GM13977 (cell line): ENCODE measurements at regions not wholly inside any gene's neighbourhood (a gene's known extent, or its start where the extent isn't known, plus 50 kb on each side); places are given as distances from the start of the nearest gene placed in this dataset.

Experiments used
- DNase-seq: peaks from one replicate; pipeline ENCODE4 v3.0.0; 2012; ENCODE audit warnings: low spot score
- in situ Hi-C: fragments of 300-500 bp; cut with MboI; formaldehyde crosslinking; loops from one replicate; pipeline ENCODE4 v1.12.0; 2022; ENCODE audit warnings: low sequenced_read_pairs, low pct_unique_long_range_greater_than_20kb, mixed read lengths, inconsistent platforms; ENCODE audit not compliant: unreplicated experiment
- TF ChIP-seq, protein P1 (sequence below): IDR thresholded peaks from 2 replicates; pipeline ENCODE4 v1.5.1; 2012; ENCODE audit warnings: mild to moderate bottlenecking, control low read depth; ENCODE audit not compliant: insufficient read depth; ENCODE audit errors: extremely low read depth, missing control alignments

GRCh38 chr5:4700871-4701270 is 439.3 kb upstream of the ADAMTS16 start:
- DNase-seq = no peak
- in situ Hi-C loops = no loop called here
- TF ChIP-seq, protein P1, sequence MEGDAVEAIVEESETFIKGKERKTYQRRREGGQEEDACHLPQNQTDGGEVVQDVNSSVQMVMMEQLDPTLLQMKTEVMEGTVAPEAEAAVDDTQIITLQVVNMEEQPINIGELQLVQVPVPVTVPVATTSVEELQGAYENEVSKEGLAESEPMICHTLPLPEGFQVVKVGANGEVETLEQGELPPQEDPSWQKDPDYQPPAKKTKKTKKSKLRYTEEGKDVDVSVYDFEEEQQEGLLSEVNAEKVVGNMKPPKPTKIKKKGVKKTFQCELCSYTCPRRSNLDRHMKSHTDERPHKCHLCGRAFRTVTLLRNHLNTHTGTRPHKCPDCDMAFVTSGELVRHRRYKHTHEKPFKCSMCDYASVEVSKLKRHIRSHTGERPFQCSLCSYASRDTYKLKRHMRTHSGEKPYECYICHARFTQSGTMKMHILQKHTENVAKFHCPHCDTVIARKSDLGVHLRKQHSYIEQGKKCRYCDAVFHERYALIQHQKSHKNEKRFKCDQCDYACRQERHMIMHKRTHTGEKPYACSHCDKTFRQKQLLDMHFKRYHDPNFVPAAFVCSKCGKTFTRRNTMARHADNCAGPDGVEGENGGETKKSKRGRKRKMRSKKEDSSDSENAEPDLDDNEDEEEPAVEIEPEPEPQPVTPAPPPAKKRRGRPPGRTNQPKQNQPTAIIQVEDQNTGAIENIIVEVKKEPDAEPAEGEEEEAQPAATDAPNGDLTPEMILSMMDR = no peak

DNA sequence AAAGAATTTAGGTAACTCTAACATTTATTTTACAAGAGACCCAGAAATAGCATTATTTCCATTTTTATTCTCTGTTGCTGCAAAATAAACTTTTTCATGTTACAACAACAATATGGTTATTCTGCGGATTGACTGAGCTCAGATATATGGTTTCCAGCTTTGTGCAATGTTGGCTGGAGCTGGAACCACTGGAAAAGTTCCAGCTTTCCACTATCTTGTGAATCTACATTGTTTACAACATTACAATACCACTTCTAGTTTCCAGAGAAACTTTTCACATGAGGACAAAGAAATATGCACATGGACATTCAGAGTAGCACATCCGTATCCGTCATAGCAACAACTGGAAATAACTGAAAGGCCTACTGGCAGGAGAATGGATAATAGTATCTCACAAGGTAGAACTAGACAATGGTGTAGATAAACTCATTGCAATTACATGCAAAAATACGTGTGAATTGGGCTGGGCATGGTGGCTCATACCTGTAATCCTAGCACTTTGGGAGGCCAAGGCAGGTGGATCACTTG is 436.1 kb upstream of the ADAMTS16 start:
- no peak for DNase-seq
- TF ChIP-seq, protein P1 = no peak
- in situ Hi-C loops = no loop called here

- TF ChIP-seq, protein P1 = no peak
- in situ Hi-C loops = no loop called here
- no peak for DNase-seq
Observed at GRCh38 chr5:4704951-4705350, 435.2 kb upstream of the ADAMTS16 start.

DNA sequence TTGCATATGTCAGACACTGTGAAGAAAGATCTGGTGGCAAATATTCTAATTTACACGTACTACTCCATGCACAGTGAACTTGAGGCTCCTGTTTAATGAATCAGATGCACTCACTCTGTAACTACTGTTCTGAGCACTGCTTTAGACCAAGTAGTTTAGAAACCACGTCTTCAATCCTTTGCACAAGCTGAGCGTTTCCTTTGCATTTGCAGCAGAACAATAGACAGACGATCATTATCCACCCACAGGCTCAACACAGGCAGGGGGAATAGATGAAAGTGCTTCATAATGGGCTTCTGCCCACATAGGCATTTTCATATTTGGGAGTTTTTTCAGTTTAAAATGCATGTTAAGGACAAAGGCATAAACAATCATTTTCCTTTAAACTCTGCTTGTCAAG is 423.3 kb upstream of the ADAMTS16 start:
- TF ChIP-seq, protein P1 = no peak
- in situ Hi-C loops = no loop called here
- DNase-seq = no peak

DNA sequence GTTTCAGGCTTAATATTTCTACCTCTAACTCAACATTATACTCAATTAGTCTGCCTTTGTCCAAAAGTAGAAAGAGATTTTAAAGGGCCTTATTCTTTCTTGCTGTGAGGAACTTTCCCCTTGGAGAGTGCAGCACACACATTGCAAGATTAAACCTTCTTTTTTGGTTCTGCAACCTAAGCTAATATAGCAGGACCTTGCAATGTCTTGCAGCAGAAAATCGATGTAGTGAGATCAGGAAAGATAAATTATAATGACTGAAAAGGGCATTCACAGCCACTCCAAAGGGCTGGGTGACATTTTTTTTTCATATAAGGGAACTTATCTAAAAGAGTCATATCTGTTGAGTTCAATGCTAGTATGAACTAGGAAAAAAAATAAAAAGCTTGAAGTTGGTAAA is 422.7 kb upstream of the ADAMTS16 start:
- in situ Hi-C loops = no loop called here
- TF ChIP-seq, protein P1 = no peak
- no peak for DNase-seq

GRCh38 chr5:4720831-4721230 is 419.3 kb upstream of the ADAMTS16 start:
- DNase-seq = no peak
- in situ Hi-C loops = no loop called here
- TF ChIP-seq, protein P1 = no peak

DNA sequence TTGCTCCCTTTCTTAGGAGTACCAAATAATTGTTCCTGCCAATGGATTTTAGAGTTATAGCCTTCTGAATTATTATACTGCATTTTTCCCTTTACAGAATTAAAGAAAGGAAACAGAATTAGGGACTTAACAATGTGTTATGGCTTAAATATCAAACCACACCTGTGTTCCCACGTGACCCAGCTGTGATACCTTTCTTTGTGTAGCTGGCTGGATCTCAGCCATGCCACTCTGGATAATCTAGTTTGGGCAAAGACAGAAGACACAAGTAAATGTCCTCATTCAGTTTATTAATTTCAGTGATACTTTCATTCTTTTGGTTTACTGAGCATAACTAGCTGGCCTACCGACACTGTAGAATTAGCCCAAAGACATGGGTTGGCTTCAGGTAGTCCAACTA is 417.2 kb upstream of the ADAMTS16 start:
- TF ChIP-seq, protein P1 = no peak
- no peak for DNase-seq
- in situ Hi-C loops = no loop called here
